HepG2 (cell line): ENCODE measurements at regions not wholly inside any gene's neighbourhood (a gene's known extent, or its start where the extent isn't known, plus 50 kb on each side); places are given as distances from the start of the nearest gene placed in this dataset.

Experiments
- BRD4 ChIP-seq: sonication (generic); formaldehyde crosslinking; IDR thresholded peaks from 2 replicates; pipeline ENCODE4 v1.4.0; 2020; ENCODE audit warnings: missing genetic modification reagents
- GPN1 ChIP-seq: sonication (generic); formaldehyde crosslinking; IDR thresholded peaks from 2 replicates; pipeline ENCODE4 v1.5.1; 2020; ENCODE audit warnings: missing genetic modification reagents, borderline replicate concordance
- KDM1A ChIP-seq: IDR thresholded peaks from 2 replicates; pipeline ENCODE4 v1.6.1; 2016; ENCODE audit warnings: missing compliant biosample characterization
- NFAT5 ChIP-seq: sonication (generic); formaldehyde crosslinking; IDR thresholded peaks from 2 replicates; pipeline ENCODE4 v1.4.0; 2020; ENCODE audit warnings: missing genetic modification reagents
- REPIN1 ChIP-seq: sonication (generic); formaldehyde crosslinking; IDR thresholded peaks from 2 replicates; pipeline ENCODE4 v1.8.0; 2022; ENCODE audit warnings: missing genetic modification reagents, low read depth, mild to moderate bottlenecking, borderline replicate concordance
- SATB2 ChIP-seq: sonication (generic); formaldehyde crosslinking; IDR thresholded peaks from 2 replicates; pipeline ENCODE4 v1.5.0; 2020; ENCODE audit warnings: missing genetic modification reagents
- ZBTB26 ChIP-seq: IDR thresholded peaks from 2 replicates; pipeline ENCODE4 v1.6.1; 2016; ENCODE audit warnings: missing compliant biosample characterization, missing genetic modification reagents, borderline replicate concordance
- ZBTB4 ChIP-seq: sonication (generic); formaldehyde crosslinking; IDR thresholded peaks from 2 replicates; pipeline ENCODE4 v1.4.0; 2020; ENCODE audit warnings: missing genetic modification reagents, mild to moderate bottlenecking, borderline replicate concordance
- ZEB1 ChIP-seq: IDR thresholded peaks from 2 replicates; pipeline ENCODE4 v1.6.1; 2012; ENCODE audit warnings: mild to moderate bottlenecking, low read depth, inconsistent platforms; ENCODE audit not compliant: insufficient replicate concordance
- ZNF367 ChIP-seq: sonication (generic); formaldehyde crosslinking; IDR thresholded peaks from 2 replicates; pipeline ENCODE4 v1.4.0; 2020; ENCODE audit warnings: missing genetic modification reagents, borderline replicate concordance
- ZNF639 ChIP-seq: conservative IDR thresholded peaks from 2 replicates; pipeline ENCODE4 v1.6.1; 2018; ENCODE audit warnings: missing genetic modification reagents
- ZNF720 ChIP-seq: sonication (generic); formaldehyde crosslinking; IDR thresholded peaks from 2 replicates; pipeline ENCODE4 v1.4.0; 2020; ENCODE audit warnings: missing genetic modification reagents
- TF ChIP-seq, protein P1 (sequence below): sonication (generic); formaldehyde crosslinking; IDR thresholded peaks from 2 replicates; pipeline ENCODE4 v1.4.0; 2020; ENCODE audit warnings: mild to moderate bottlenecking, low read depth, missing genetic modification reagents

DNA sequence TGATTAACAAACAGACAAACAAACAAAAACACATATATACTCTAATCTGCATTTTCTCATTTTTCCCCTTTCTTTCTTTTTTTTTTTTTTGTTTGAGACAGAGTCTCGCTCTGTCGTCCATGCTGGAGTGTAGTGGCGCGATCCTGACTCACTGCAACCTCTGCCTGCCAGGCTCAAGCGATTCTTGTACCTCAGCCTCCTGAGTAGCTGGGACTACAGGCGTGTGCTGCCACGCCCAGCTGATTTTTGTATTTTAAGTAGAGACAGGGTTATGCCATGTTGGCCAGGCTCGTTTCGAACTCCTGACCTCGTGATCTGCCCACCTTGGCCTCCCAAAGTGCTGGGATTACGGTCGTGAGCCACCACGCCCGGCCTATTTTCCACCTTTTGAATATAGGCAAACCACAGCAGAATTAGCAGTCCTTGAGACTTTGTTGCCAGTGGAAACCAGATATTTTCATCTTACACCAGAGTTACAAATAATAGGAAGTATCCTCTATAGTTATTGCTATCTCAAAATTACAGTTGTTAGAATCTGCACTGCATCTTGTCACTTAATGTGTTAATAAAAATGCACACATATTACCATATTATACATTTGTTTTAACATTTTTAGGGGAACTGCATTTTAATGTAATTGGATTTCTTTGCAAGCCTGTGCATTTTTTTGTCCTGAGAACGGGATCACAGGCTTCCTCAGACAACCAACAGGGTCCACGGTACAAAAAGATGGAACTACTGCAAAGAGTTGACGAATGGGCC lies 208.2 kb upstream of the ZNF217 start (continued):
- 0 out of 2 replicates have a peak, but pooled peaks have one; percentile 77 for TF ChIP-seq NFAT5 (CRISPR knock-in tag)
- no peak for TF ChIP-seq ZNF720 (CRISPR knock-in tag)
- TF ChIP-seq, protein P1, sequence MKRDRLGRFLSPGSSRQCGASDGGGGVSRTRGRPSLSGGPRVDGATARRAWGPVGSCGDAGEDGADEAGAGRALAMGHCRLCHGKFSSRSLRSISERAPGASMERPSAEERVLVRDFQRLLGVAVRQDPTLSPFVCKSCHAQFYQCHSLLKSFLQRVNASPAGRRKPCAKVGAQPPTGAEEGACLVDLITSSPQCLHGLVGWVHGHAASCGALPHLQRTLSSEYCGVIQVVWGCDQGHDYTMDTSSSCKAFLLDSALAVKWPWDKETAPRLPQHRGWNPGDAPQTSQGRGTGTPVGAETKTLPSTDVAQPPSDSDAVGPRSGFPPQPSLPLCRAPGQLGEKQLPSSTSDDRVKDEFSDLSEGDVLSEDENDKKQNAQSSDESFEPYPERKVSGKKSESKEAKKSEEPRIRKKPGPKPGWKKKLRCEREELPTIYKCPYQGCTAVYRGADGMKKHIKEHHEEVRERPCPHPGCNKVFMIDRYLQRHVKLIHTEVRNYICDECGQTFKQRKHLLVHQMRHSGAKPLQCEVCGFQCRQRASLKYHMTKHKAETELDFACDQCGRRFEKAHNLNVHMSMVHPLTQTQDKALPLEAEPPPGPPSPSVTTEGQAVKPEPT (CRISPR knock-in tag), result 0 out of 2 replicates have a peak, but pooled peaks have one; percentile 5
- TF ChIP-seq REPIN1 (CRISPR knock-in tag), result 0 out of 2 replicates have a peak, but pooled peaks have one; percentile 1
- no peak for TF ChIP-seq ZEB1
- no peak for TF ChIP-seq GPN1 (CRISPR knock-in tag)
- peak; percentile 94; the same call in 1 of the 2 replicates for TF ChIP-seq ZBTB4
- TF ChIP-seq ZBTB26 (CRISPR knock-in tag), result no peak
- TF ChIP-seq ZNF367 (CRISPR knock-in tag), result 0 out of 2 replicates have a peak, but pooled peaks have one; percentile 78
- TF ChIP-seq ZNF639, result no peak
- no peak for TF ChIP-seq BRD4 (CRISPR knock-in tag)
- 0 out of 2 replicates have a peak, but pooled peaks have one; percentile 42 for TF ChIP-seq SATB2 (CRISPR knock-in tag)
- TF ChIP-seq KDM1A, result no peak
